H9 (cell line): ENCODE measurements at regions not wholly inside any gene's neighbourhood (a gene's known extent, or its start where the extent isn't known, plus 50 kb on each side); places are given as distances from the start of the nearest gene placed in this dataset.

ENCODE experiments used
- DNase-seq: peaks from one replicate; pipeline ENCODE4 v3.0.0-alpha.2; 2017
- H2AFZ ChIP-seq: one replicate; pipeline ENCODE4 v1.6.1; 2013; ENCODE audit warnings: mild to moderate bottlenecking, low read length, control low read depth, moderate library complexity
- H2AK5ac ChIP-seq: 2 replicates; pipeline ENCODE4 v1.6.1; 2013; ENCODE audit warnings: low read length, control low read depth, mixed read lengths; ENCODE audit not compliant: insufficient read length
- H2BK120ac ChIP-seq: one replicate; pipeline ENCODE4 v1.6.1; 2013; ENCODE audit warnings: low read depth, mild to moderate bottlenecking, low read length, control low read depth, inconsistent platforms; ENCODE audit not compliant: poor library complexity, severe bottlenecking
- H2BK12ac ChIP-seq: 2 replicates; pipeline ENCODE4 v1.6.1; 2013; ENCODE audit warnings: low read length, control low read depth, mixed read lengths, low read depth; ENCODE audit not compliant: insufficient read length
- H2BK15ac ChIP-seq: 2 replicates; pipeline ENCODE4 v1.6.1; 2013; ENCODE audit warnings: low read depth, low read length, control low read depth
- H2BK20ac ChIP-seq: one replicate; pipeline ENCODE4 v1.6.1; 2013; ENCODE audit warnings: low read depth, mild to moderate bottlenecking, low read length, control low read depth, inconsistent platforms; ENCODE audit not compliant: poor library complexity, severe bottlenecking
- H2BK5ac ChIP-seq: 2 replicates; pipeline ENCODE4 v1.6.1; 2013; ENCODE audit warnings: low read length, control low read depth, mixed read lengths; ENCODE audit not compliant: insufficient read length
- H3K14ac ChIP-seq: 2 replicates; pipeline ENCODE4 v1.6.1; 2013; ENCODE audit warnings: low read length, control low read depth; ENCODE audit not compliant: insufficient read depth
- H3K18ac ChIP-seq: 2 replicates; pipeline ENCODE4 v1.6.1; 2013; ENCODE audit warnings: low read depth, mild to moderate bottlenecking, mixed read lengths, low read length, control low read depth; ENCODE audit not compliant: insufficient read length
- H3K23ac ChIP-seq: 2 replicates; pipeline ENCODE4 v1.6.1; 2013; ENCODE audit warnings: low read length, control low read depth, mixed read lengths, low read depth; ENCODE audit not compliant: insufficient read length
- H3K23me2 ChIP-seq: 2 replicates; pipeline ENCODE4 v1.6.1; 2013; ENCODE audit warnings: low read depth, mild to moderate bottlenecking, mixed read lengths, low read length, control low read depth; ENCODE audit not compliant: insufficient read length, poor library complexity, severe bottlenecking
- H3K27ac ChIP-seq: 2 replicates; pipeline ENCODE4 v1.5.1; 2013; ENCODE audit warnings: low read length, control low read depth, mixed read lengths, low read depth; ENCODE audit not compliant: insufficient read length
- H3K27me3 ChIP-seq: 2 replicates; pipeline ENCODE4 v1.6.1; 2013; ENCODE audit warnings: low read length, control low read depth, inconsistent platforms; ENCODE audit not compliant: insufficient read depth
- H3K4ac ChIP-seq: 2 replicates; pipeline ENCODE4 v1.6.1; 2013; ENCODE audit warnings: low read depth, mild to moderate bottlenecking, control low read depth, inconsistent platforms, low read length, moderate library complexity
- H3K4me1 ChIP-seq: 2 replicates; pipeline ENCODE4 v1.6.1; 2013; ENCODE audit warnings: low read length, control low read depth, inconsistent platforms; ENCODE audit not compliant: insufficient read depth
- H3K4me2 ChIP-seq: 2 replicates; pipeline ENCODE4 v1.6.1; 2013; ENCODE audit warnings: low read length, control low read depth, mixed read lengths; ENCODE audit not compliant: insufficient read length, insufficient read depth
- H3K56ac ChIP-seq: 2 replicates; pipeline ENCODE4 v1.6.1; 2013; ENCODE audit warnings: low read depth, mild to moderate bottlenecking, mixed read lengths, low read length, control low read depth; ENCODE audit not compliant: insufficient read length
- H3K79me1 ChIP-seq: 2 replicates; pipeline ENCODE4 v1.6.1; 2013; ENCODE audit warnings: low read depth, mild to moderate bottlenecking, moderate library complexity, low read length, control low read depth, inconsistent platforms; ENCODE audit not compliant: insufficient read depth, poor library complexity, severe bottlenecking
- H3K79me2 ChIP-seq: 2 replicates; pipeline ENCODE4 v1.6.1; 2013; ENCODE audit warnings: low read length, control low read depth, inconsistent platforms; ENCODE audit not compliant: insufficient read depth
- H3K9ac ChIP-seq: 2 replicates; pipeline ENCODE4 v1.6.1; 2013; ENCODE audit warnings: low read length, control low read depth, mixed read lengths; ENCODE audit not compliant: insufficient read length; ENCODE audit errors: extremely low read depth
- H3K9me3 ChIP-seq: one replicate; pipeline ENCODE4 v1.6.1; 2013; ENCODE audit warnings: low read depth, low read length, inconsistent platforms; ENCODE audit not compliant: control insufficient read depth
- H3T11ph ChIP-seq: one replicate; pipeline ENCODE4 v1.6.1; 2013; ENCODE audit warnings: mild to moderate bottlenecking, low read length, control low read depth, inconsistent platforms
- H4K20me1 ChIP-seq: one replicate; pipeline ENCODE4 v1.6.1; 2013; ENCODE audit not compliant: control insufficient read depth, insufficient read length, insufficient read depth
- H4K5ac ChIP-seq: 2 replicates; pipeline ENCODE4 v1.6.1; 2013; ENCODE audit warnings: low read depth, mild to moderate bottlenecking, mixed read lengths, low read length, control low read depth; ENCODE audit not compliant: insufficient read length
- H4K8ac ChIP-seq: replicated peaks from 2 replicates; pipeline ENCODE4 v1.6.1; 2013; ENCODE audit warnings: low read length, control low read depth, mixed read lengths, low read depth; ENCODE audit not compliant: insufficient read length
- H4K91ac ChIP-seq: 2 replicates; pipeline ENCODE4 v1.6.1; 2013; ENCODE audit warnings: low read depth, mild to moderate bottlenecking, moderate library complexity, mixed read lengths, low read length, control low read depth; ENCODE audit not compliant: insufficient read length
- H3K27ac Mint-ChIP-seq, 3 experiments: 2 replicates in 2 of 3; 3 replicates in 1 of 3; pipeline ENCODE4 v1.8.0; 2020 to 2021; ENCODE audit warnings: mixed read lengths in 3 of 3, mild to moderate bottlenecking in 1 of 3, moderate library complexity in 1 of 3
- H3K27me3 Mint-ChIP-seq: 2 replicates; pipeline ENCODE4 v1.8.0; 2021; ENCODE audit warnings: low read depth, mild to moderate bottlenecking, moderate library complexity, mixed read lengths
- H3K36me3 Mint-ChIP-seq, 3 experiments: 2 replicates in 2 of 3; 3 replicates in 1 of 3; pipeline ENCODE4 v1.8.0; 2020 to 2021; ENCODE audit warnings: low read depth in 3 of 3, mixed read lengths in 3 of 3; ENCODE audit not compliant: insufficient read depth in 1 of 3
- H3K4me1 Mint-ChIP-seq, 2 experiments: 2 replicates each; pipeline ENCODE4 v1.8.0; 2020; ENCODE audit warnings: mixed read lengths in 2 of 2
- H3K4me3 Mint-ChIP-seq, 2 experiments: 2 replicates in 1 of 2; 3 replicates in 1 of 2; pipeline ENCODE4 v1.8.0; 2020 to 2021; ENCODE audit warnings: mild to moderate bottlenecking in 2 of 2, mixed read lengths in 2 of 2, moderate library complexity in 1 of 2
- H3K9me3 Mint-ChIP-seq, 2 experiments: 2 replicates in 1 of 2; 3 replicates in 1 of 2; pipeline ENCODE4 v1.8.0; 2020; ENCODE audit warnings: mild to moderate bottlenecking in 2 of 2, mixed read lengths in 2 of 2, moderate library complexity in 1 of 2
- WGBS: extraction: QIAGEN DNeasy Blood & Tissue Kit; methylation state at CpG from one replicate; pipeline ENCODE4 v1.1.7; 2013; ENCODE audit warnings: missing lambda C conversion rate, low lambda C conversion rate, mixed read lengths; ENCODE audit not compliant: insufficient read length; ENCODE audit errors: extremely low coverage; 5-methylcytosine and 5-hydroxymethylcytosine counted together
- TF ChIP-seq, protein P1 (sequence below): fragments of 200-600 bp; sonication (generic); conservative IDR thresholded peaks from 3 replicates; pipeline ENCODE4 v1.8.0; 2021; ENCODE audit warnings: antibody characterized with exemption, mild to moderate bottlenecking

DNA sequence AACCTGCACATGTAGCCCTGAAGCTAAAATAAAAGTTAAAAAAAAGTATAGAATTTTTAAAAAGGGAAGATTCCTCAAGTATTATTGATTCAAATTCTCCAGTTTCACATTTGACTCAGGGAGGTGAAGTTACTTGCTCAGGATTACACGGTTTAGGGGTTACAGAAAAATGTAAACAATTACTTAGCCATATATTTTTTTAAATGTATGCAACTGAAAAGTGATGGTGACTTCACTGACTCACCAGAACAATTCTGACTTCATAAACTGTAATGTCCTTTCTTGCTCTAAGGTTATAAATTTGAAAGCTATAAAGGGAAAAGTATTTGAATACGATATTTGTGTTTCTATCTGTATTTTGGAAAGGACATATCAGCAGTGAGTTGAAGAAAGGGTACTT lies 371.2 kb downstream of the SPRY1 start:
- no peaks in the 10 kb centered on the region for H4K20me1 ChIP-seq
- Mint-ChIP-seq H3K27me3 (no peaks in the 10 kb centered on the region), H3K36me3 (peaks cover 0 to 25% (median 6%) of the 10 kb centered on the region in 3 experiments; a peak in 5 of 7 replicates), H3K4me1 (no peaks in the 10 kb centered on the region), H3K27ac (no peak overlapping the region), H3K9me3 (peaks cover 15 to 25% of the 10 kb centered on the region in 2 experiments; a peak in 3 of 5 replicates), H3K4me3 (no peak overlapping the region)
- no peak overlapping the region for H4K5ac ChIP-seq
- H3K79me2 ChIP-seq = no peaks in the 10 kb centered on the region
- no peak overlapping the region for H4K91ac ChIP-seq
- H3K4ac ChIP-seq = no peak overlapping the region
- no peaks in the 10 kb centered on the region for H3K79me1 ChIP-seq
- H2BK120ac ChIP-seq = no peak overlapping the region
- no peak overlapping the region for H2BK12ac ChIP-seq
- no peaks in the 10 kb centered on the region for H3K4me1 ChIP-seq
- H3K4me2 ChIP-seq = no peak overlapping the region
- DNase-seq = no peak
- H2BK15ac ChIP-seq = no peak overlapping the region
- no peak overlapping the region for H3T11ph ChIP-seq
- no peak overlapping the region for H3K23ac ChIP-seq
- H2BK5ac ChIP-seq = no peak overlapping the region
- H4K8ac ChIP-seq = no peak overlapping the region
- no peaks in the 10 kb centered on the region for H3K23me2 ChIP-seq
- TF ChIP-seq, protein P1, sequence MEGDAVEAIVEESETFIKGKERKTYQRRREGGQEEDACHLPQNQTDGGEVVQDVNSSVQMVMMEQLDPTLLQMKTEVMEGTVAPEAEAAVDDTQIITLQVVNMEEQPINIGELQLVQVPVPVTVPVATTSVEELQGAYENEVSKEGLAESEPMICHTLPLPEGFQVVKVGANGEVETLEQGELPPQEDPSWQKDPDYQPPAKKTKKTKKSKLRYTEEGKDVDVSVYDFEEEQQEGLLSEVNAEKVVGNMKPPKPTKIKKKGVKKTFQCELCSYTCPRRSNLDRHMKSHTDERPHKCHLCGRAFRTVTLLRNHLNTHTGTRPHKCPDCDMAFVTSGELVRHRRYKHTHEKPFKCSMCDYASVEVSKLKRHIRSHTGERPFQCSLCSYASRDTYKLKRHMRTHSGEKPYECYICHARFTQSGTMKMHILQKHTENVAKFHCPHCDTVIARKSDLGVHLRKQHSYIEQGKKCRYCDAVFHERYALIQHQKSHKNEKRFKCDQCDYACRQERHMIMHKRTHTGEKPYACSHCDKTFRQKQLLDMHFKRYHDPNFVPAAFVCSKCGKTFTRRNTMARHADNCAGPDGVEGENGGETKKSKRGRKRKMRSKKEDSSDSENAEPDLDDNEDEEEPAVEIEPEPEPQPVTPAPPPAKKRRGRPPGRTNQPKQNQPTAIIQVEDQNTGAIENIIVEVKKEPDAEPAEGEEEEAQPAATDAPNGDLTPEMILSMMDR = no peak
- H3K18ac ChIP-seq = no peak overlapping the region
- H3K56ac ChIP-seq = no peak overlapping the region
- WGBS = no CpG with 5 or more reads among the region's 2 CpGs
- H3K27me3 ChIP-seq = no peaks in the 10 kb centered on the region
- H3K27ac ChIP-seq = no peak overlapping the region
- no peaks in the 10 kb centered on the region for H3K9me3 ChIP-seq
- no peak overlapping the region for H3K9ac ChIP-seq
- no peak overlapping the region for H2AFZ ChIP-seq
- no peak overlapping the region for H3K14ac ChIP-seq
- H2BK20ac ChIP-seq = no peak overlapping the region
- no peak overlapping the region for H2AK5ac ChIP-seq
